ENCODE measurements at regions not wholly inside any gene's neighbourhood (a gene's known extent, or its start where the extent isn't known, plus 50 kb on each side); places are given as distances from the start of the nearest gene placed in this dataset.

DNA sequence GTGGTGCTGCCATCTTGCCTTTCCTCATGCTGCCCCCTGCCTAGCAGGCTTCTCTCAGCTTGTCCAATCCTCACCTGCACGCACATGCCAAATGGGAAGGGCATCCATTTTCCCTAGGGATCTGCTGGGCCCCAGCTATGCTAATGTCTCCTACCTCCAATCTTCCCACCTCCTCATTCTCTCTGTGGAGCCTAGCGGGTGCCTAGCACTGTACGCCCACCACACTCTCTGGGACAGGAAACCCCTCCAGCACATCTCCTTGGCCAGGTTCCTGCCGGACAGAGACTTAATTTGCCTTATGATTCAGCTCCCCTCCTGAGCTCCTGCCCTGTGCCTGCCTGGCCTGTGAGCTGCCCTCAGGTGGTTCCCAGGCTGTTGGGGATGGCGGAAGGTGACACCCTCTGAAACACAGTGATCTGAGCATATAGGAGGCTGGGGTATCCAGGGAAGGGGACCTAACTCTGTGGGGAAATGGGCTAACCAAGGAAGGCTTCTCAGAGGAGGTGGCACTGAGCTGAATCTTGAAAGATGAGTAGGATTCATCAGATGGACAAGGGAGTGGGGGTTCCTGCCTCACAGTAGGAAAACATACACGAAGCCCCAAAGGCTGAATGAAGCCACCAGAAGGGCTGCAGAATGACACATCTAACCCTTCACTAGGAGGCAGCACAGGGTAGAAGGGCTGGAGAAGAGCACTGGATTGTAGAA, 79.2 kb upstream of the WNT11 start:
- TF ChIP-seq CTCF (IDR thresholded peaks at IDR 0.05) (no peak), POLR2A (IDR thresholded peaks at IDR 0.05) (no peak)

Measured in thyroid gland (tissue), 4 donors.